DND-41 (cell line): ENCODE measurements at regions not wholly inside any gene's neighbourhood (a gene's known extent, or its start where the extent isn't known, plus 50 kb on each side); places are given as distances from the start of the nearest gene placed in this dataset.
"Not testable (repeated sequence)": the region's sequence is repeated elsewhere in the genome, so short reads cannot be mapped to it uniquely, and the experiment has no call there.

Source experiments
- ATAC-seq: fragments of 200-7000 bp; cut with Tn5 transposase; 3 replicates; pipeline ENCODE4 v1.9.1; 2021; ENCODE audit warnings: low read depth; ENCODE audit not compliant: insufficient read depth
- DNase-seq: peaks from one replicate; pipeline ENCODE4 v3.0.0-alpha.2; 2020
- H2AFZ ChIP-seq: 2 replicates; pipeline ENCODE4 v1.6.0; 2012; ENCODE audit warnings: low read depth, low read length
- H3K27ac ChIP-seq: 2 replicates; pipeline ENCODE4 v1.5.1; 2012; ENCODE audit warnings: low read length, inconsistent platforms
- H3K27me3 ChIP-seq: fragments of 200-600 bp; sonication (generic); 2 replicates; pipeline ENCODE4 v1.6.0; 2012; ENCODE audit warnings: low read length, mild to moderate bottlenecking, inconsistent platforms; ENCODE audit not compliant: insufficient read depth, poor library complexity
- H3K36me3 ChIP-seq: 2 replicates; pipeline ENCODE4 v1.5.1; 2012; ENCODE audit warnings: low read length, inconsistent platforms; ENCODE audit not compliant: insufficient read depth
- H3K4me1 ChIP-seq: 2 replicates; pipeline ENCODE4 v1.5.1; 2012; ENCODE audit warnings: mild to moderate bottlenecking, low read length; ENCODE audit not compliant: insufficient read depth
- H3K4me2 ChIP-seq: 2 replicates; pipeline ENCODE4 v1.6.0; 2012; ENCODE audit warnings: mild to moderate bottlenecking, moderate library complexity, low read length, inconsistent platforms; ENCODE audit not compliant: insufficient read depth
- H3K4me3 ChIP-seq, 2 experiments: fragments of 200-600 bp in 1 of 2; shearing (Covaris generic) in 1 of 2; 2 replicates each; pipeline ENCODE4 v1.5.1; 2012 to 2016; ENCODE audit warnings: inconsistent platforms in 2 of 2, low read length in 2 of 2, mild to moderate bottlenecking in 2 of 2, low read depth in 1 of 2, moderate library complexity in 1 of 2
- H3K79me2 ChIP-seq: 2 replicates; pipeline ENCODE4 v1.6.0; 2012; ENCODE audit warnings: low read length, inconsistent platforms; ENCODE audit not compliant: insufficient read depth
- H3K9ac ChIP-seq: 2 replicates; pipeline ENCODE4 v1.6.0; 2012; ENCODE audit warnings: low read depth, mild to moderate bottlenecking, inconsistent platforms, low read length, moderate library complexity
- H3K9me3 ChIP-seq: 2 replicates; pipeline ENCODE4 v1.5.1; 2012; ENCODE audit warnings: low read length, moderate library complexity, mild to moderate bottlenecking, inconsistent platforms; ENCODE audit not compliant: insufficient read depth, severe bottlenecking
- H4K20me1 ChIP-seq: 2 replicates; pipeline ENCODE4 v1.6.0; 2012; ENCODE audit warnings: low read length; ENCODE audit not compliant: insufficient read depth
- CTCF ChIP-seq: IDR thresholded peaks from 2 replicates; pipeline ENCODE4 v1.5.1; 2012; ENCODE audit warnings: borderline replicate concordance, low read length, moderate library complexity, mild to moderate bottlenecking; ENCODE audit not compliant: poor library complexity, severe bottlenecking; ENCODE audit errors: extremely low read depth
- EZH2 ChIP-seq: IDR thresholded peaks from 3 replicates; pipeline ENCODE4 v1.6.1; 2012; ENCODE audit warnings: borderline replicate concordance, low read depth, mild to moderate bottlenecking, moderate library complexity, low read length, inconsistent platforms; ENCODE audit not compliant: severe bottlenecking

DNA sequence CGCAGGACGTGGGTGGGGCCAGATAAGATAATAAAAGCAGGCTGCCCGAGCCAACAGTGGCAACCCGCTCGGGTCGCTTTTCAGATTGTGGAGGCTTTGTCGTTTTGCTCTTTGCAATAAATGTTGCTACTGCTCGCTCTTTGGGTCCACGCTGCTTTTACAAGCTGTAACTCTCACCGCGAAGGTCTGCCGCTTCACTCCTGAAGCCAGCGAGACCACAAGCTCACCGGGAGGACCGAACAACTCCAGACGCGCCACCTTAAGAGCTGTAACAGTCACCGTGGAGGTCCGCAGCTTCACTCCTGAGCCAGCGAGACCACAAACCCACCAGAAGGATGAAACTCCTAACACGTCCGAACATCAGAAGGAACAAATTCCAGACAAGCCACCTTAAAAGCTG is 286.6 kb upstream of the MAGI2 start:
- H3K27me3 ChIP-seq = no peaks in the 10 kb centered on the region
- no peaks in the 10 kb centered on the region for H3K36me3 ChIP-seq
- H3K9ac ChIP-seq = no peak overlapping the region
- H3K4me1 ChIP-seq = no peaks in the 10 kb centered on the region
- DNase-seq = no peak
- H3K79me2 ChIP-seq = no peaks in the 10 kb centered on the region
- H4K20me1 ChIP-seq = no peaks in the 10 kb centered on the region
- H2AFZ ChIP-seq = no peak overlapping the region
- no peak overlapping the region for H3K27ac ChIP-seq
- no peaks in the 10 kb centered on the region for H3K9me3 ChIP-seq
- no peak overlapping the region for H3K4me2 ChIP-seq
- no peak for ATAC-seq
- TF ChIP-seq CTCF = no peak
- TF ChIP-seq EZH2 = no peak
- no peak overlapping the region for H3K4me3 ChIP-seq

- not testable (repeated sequence) for ATAC-seq, H3K9me3 ChIP-seq, H4K20me1 ChIP-seq, H3K4me1 ChIP-seq, DNase-seq, H3K79me2 ChIP-seq, H3K36me3 ChIP-seq, H3K27me3 ChIP-seq, H3K27ac ChIP-seq, H3K4me2 ChIP-seq, H3K9ac ChIP-seq, H3K4me3 ChIP-seq, H2AFZ ChIP-seq
Measured at GRCh38 chr7:79739036-79739709, 285.7 kb upstream of the MAGI2 start.

DNA sequence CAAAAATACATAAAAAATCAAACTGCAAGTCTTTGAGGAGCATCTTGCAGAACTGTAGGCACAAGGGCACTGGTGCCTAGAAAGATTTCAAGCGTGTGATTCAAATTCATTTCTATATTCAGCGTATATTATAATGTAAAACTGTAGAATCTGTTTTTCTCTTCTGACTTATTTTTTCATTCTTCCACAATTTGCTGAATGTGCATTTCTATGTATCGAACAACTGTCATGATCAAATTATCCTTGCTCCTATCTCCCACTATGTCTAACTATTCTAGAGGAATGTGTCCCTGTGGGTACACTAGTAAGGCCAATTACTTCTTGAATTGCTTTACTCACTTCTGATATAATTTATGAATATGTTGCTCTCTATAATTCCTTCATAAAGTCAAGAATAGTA is 283.0 kb upstream of the MAGI2 start:
- no peaks in the 10 kb centered on the region for H3K79me2 ChIP-seq
- H3K9ac ChIP-seq = no peak overlapping the region
- no peak overlapping the region for H2AFZ ChIP-seq
- H3K27me3 ChIP-seq = no peaks in the 10 kb centered on the region
- peaks cover 17% of the 10 kb centered on the region for H3K9me3 ChIP-seq
- no peaks in the 10 kb centered on the region for H3K36me3 ChIP-seq
- no peak overlapping the region for H3K4me2 ChIP-seq
- H3K27ac ChIP-seq = no peak overlapping the region
- TF ChIP-seq EZH2 = no peak
- no peaks in the 10 kb centered on the region for H3K4me1 ChIP-seq
- DNase-seq (no peak), ATAC-seq (no peak)
- no peaks in the 10 kb centered on the region for H4K20me1 ChIP-seq
- no peak overlapping the region for H3K4me3 ChIP-seq

DNA sequence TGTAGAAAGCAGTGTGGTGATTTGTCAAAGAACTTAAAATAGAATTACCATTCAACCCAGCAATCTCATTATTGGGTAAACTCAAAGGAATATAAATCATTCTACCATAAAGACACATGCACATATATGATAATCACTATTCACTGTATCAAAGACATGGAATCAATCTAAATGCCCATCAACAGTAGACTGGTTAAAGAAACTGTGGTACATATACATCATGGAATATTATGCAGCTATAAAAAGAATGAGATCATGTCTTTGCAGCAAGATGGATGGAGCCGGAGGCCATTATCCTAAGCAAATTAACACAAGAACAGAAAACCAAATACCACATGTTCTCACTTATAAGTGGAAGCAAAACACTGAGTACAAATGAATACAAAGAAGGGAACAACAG is 281.5 kb upstream of the MAGI2 start:
- H3K27ac ChIP-seq = no peak overlapping the region
- TF ChIP-seq CTCF = no peak
- TF ChIP-seq EZH2 = no peak
- no peaks in the 10 kb centered on the region for H3K36me3 ChIP-seq
- H3K9ac ChIP-seq = no peak overlapping the region
- no peaks in the 10 kb centered on the region for H3K4me1 ChIP-seq
- no peak overlapping the region for H2AFZ ChIP-seq
- H4K20me1 ChIP-seq = no peaks in the 10 kb centered on the region
- no peak overlapping the region for H3K4me2 ChIP-seq
- H3K27me3 ChIP-seq = no peaks in the 10 kb centered on the region
- H3K4me3 ChIP-seq = no peak overlapping the region
- H3K9me3 ChIP-seq = peaks cover 17% of the 10 kb centered on the region
- DNase-seq = no peak
- no peak for ATAC-seq
- H3K79me2 ChIP-seq = no peaks in the 10 kb centered on the region
